MCF 10A (cell line): ENCODE measurements at regions not wholly inside any gene's neighbourhood (a gene's known extent, or its start where the extent isn't known, plus 50 kb on each side); places are given as distances from the start of the nearest gene placed in this dataset.

Experiments used
- BruUV-seq: library from RNA; stranded (reverse); fragments of 400-500 nt; replicated peaks from 2 replicates; lab custom pipeline; 2021; lab: Mats Ljungman, UMichigan
- CTCF ChIA-PET: fragments of 300-600 bp; sonication (Branson Sonifier 250); formaldehyde crosslinking; extraction: SDS; loops from one replicate; lab custom pipeline; 2021; ENCODE audit warnings: antibody characterized with exemption, inconsistent platforms; lab: Yijun Ruan, JAX
- POLR2A ChIA-PET: fragments of 300-600, 350-650 bp; sonication (Branson Sonifier 250); formaldehyde crosslinking; extraction: SDS; loops from one replicate; lab custom pipeline; 2020; ENCODE audit warnings: antibody characterized with exemption, inconsistent platforms; lab: Yijun Ruan, JAX
- DNase-seq: peaks from one replicate; pipeline ENCODE4 v3.0.0-alpha.2; 2018; ENCODE audit not compliant: unreplicated experiment
- H3K27ac Mint-ChIP-seq: one replicate; pipeline ENCODE4 v1.8.0; 2022; ENCODE audit warnings: mild to moderate bottlenecking, low read depth, mixed read lengths; ENCODE audit not compliant: unreplicated experiment
- H3K27me3 Mint-ChIP-seq: one replicate; pipeline ENCODE4 v1.8.0; 2022; ENCODE audit warnings: mixed read lengths; ENCODE audit not compliant: insufficient read depth, unreplicated experiment
- H3K36me3 Mint-ChIP-seq: one replicate; pipeline ENCODE4 v1.8.0; 2022; ENCODE audit warnings: mild to moderate bottlenecking, moderate library complexity, mixed read lengths; ENCODE audit not compliant: insufficient read depth, unreplicated experiment
- H3K4me1 Mint-ChIP-seq: one replicate; pipeline ENCODE4 v1.8.0; 2022; ENCODE audit warnings: mixed read lengths; ENCODE audit not compliant: insufficient read depth, unreplicated experiment
- H3K4me3 Mint-ChIP-seq: one replicate; pipeline ENCODE4 v1.8.0; 2022; ENCODE audit warnings: mild to moderate bottlenecking, moderate library complexity, mixed read lengths; ENCODE audit not compliant: unreplicated experiment
- H3K9me3 Mint-ChIP-seq: one replicate; pipeline ENCODE4 v1.8.0; 2022; ENCODE audit warnings: mixed read lengths; ENCODE audit not compliant: unreplicated experiment
- CTCF ChIP-seq: fragments of 200-600 bp; IDR thresholded peaks from one replicate; pipeline ENCODE4 v1.8.0; 2022; ENCODE audit warnings: antibody characterized with exemption, mild to moderate bottlenecking; ENCODE audit not compliant: unreplicated experiment
- intact Hi-C: fragments of 100-400 bp; cut with micrococcal nuclease; formaldehyde crosslinking; loops from 2 replicates; pipeline ENCODE4 v1.14.1; 2022

GRCh38 chr2:138267161-138267901, 234.2 kb upstream of the SPOPL start:
- no peak for TF ChIP-seq CTCF
- CTCF ChIA-PET, result no interaction called here
- H3K36me3 Mint-ChIP-seq, result no peaks in the 10 kb centered on the region
- H3K27ac Mint-ChIP-seq, result peak overlapping the region; percentile 39
- intact Hi-C loops, result no loop called here
- BruUV-seq, result no TSS peak
- H3K9me3 Mint-ChIP-seq, result peaks cover 16% of the 10 kb centered on the region
- POLR2A ChIA-PET, result interaction anchor here (0.6 to 0.9 kb wide), 2 partner anchors 116 to 194 kb away, joined by 3 read pairs; no protein-coding TSS in a partner anchor
- no peaks in the 10 kb centered on the region for H3K27me3 Mint-ChIP-seq
- peaks cover 9% of the 10 kb centered on the region for H3K4me1 Mint-ChIP-seq
- no peak overlapping the region for H3K4me3 Mint-ChIP-seq
- peak; percentile 47 for DNase-seq

- no peak for DNase-seq
- H3K9me3 Mint-ChIP-seq, result peaks cover 11% of the 10 kb centered on the region
- no peaks in the 10 kb centered on the region for H3K27me3 Mint-ChIP-seq
- TSS peak; percentile 74 for BruUV-seq
- ChIA-PET POLR2A (interaction anchor here (0.6 kb wide), 1 partner anchor 117 kb away, joined by 3 read pairs; no protein-coding TSS in a partner anchor), CTCF (no interaction called here)
- peaks cover 9% of the 10 kb centered on the region for H3K4me1 Mint-ChIP-seq
- peak overlapping the region; percentile 39 for H3K27ac Mint-ChIP-seq
- no peak overlapping the region for H3K4me3 Mint-ChIP-seq
- intact Hi-C loops, result no loop called here
- TF ChIP-seq CTCF, result no peak
- no peaks in the 10 kb centered on the region for H3K36me3 Mint-ChIP-seq
Observed at GRCh38 chr2:138267902-138268254, 233.7 kb upstream of the SPOPL start.

GRCh38 chr2:138269765-138270164, 231.8 kb upstream of the SPOPL start:
- Mint-ChIP-seq H3K27ac (no peak overlapping the region), H3K4me1 (peaks cover 17% of the 10 kb centered on the region), H3K4me3 (no peak overlapping the region), H3K36me3 (peaks cover 6% of the 10 kb centered on the region), H3K9me3 (peaks cover 10% of the 10 kb centered on the region), H3K27me3 (no peaks in the 10 kb centered on the region)
- no peak for DNase-seq
- CTCF ChIA-PET, result no interaction called here
- POLR2A ChIA-PET, result interaction anchor here (0.7 kb wide), 1 partner anchor 835 kb away, joined by 4 read pairs; no protein-coding TSS in a partner anchor
- no TSS peak for BruUV-seq
- intact Hi-C loops, result no loop called here
- TF ChIP-seq CTCF, result no peak

- intact Hi-C loops, result no loop called here
- Mint-ChIP-seq H3K4me1 (peaks cover 32% of the 10 kb centered on the region), H3K27me3 (no peaks in the 10 kb centered on the region), H3K4me3 (no peak overlapping the region), H3K9me3 (peaks cover 10% of the 10 kb centered on the region), H3K27ac (no peak overlapping the region), H3K36me3 (peaks cover 6% of the 10 kb centered on the region)
- ChIA-PET POLR2A (no interaction called here), CTCF (interaction anchor here (0.5 kb wide), 1 partner anchor 447 kb away, joined by 3 read pairs; no protein-coding TSS in a partner anchor)
- DNase-seq, result no peak
- no peak for TF ChIP-seq CTCF
- no TSS peak for BruUV-seq
Observed at GRCh38 chr2:138271467-138271866, 230.1 kb upstream of the SPOPL start.
